CMK (cell line): ENCODE measurements at regions not wholly inside any gene's neighbourhood (a gene's known extent, or its start where the extent isn't known, plus 50 kb on each side); places are given as distances from the start of the nearest gene placed in this dataset.
"Not testable (repeated sequence)": the region's sequence is repeated elsewhere in the genome, so short reads cannot be mapped to it uniquely, and the experiment has no call there.

Experiments used
- DNase-seq: peaks from one replicate; pipeline ENCODE4 v3.0.0-alpha.2; 2010; ENCODE audit warnings: low read depth

DNA sequence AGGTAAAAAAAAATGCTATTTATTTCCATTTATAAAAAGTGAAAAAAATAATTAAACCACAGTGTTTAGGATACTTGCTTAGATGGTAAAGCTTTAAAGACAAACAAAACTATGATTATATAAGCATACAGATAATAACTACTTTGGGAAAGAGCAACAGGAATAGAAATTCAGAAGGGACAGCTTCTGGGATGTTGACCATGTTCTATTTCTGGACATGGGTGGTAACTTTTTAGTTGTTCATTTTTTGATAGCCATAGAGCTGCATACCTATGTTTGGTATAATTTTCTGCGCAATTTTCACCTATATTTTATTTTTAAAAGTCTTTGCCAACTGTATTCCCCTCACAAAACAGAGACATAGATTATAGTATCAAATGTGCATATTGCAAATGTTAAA lies 572.0 kb upstream of the NR2F2 start:
- DNase-seq: no peak

DNA sequence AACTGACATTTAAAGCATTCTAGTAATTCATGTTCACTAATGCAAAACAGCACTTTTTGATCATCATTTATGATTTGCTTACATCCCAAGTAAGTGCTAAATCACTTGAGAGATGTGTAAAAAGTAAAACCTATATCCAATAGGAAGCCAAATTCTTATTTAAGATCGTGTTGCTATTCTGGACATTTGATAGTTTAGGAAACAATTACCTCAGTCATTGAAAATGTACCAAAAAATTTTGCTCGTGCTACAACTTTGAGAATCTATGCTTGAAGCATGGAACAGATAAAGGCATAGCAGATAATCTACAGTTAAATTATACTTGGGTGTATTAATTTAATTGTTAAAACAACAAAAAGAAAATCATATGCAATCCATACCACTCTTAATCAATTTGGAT lies 571.6 kb upstream of the NR2F2 start:
- DNase-seq: no peak

DNA sequence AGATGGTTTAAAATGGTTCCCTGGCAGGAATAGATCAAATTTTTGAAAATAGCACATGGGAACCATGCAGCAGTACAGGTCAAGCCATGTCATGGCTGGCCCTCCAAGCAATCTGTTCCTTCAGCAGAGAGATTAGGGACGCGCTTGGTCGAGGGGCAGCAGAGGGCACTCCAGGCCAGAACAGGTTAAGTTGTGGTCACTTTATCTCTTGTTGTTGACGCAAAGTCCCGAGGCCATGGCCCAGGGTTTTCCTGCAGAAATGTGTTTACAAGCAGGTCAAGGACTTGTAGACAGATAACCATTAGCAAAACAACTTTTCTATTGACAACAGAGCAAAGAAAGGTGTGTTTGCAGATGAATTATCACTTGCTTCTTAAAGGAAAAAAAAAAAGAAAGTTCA lies 570.0 kb upstream of the NR2F2 start:
- DNase-seq: peak; percentile 37

DNA sequence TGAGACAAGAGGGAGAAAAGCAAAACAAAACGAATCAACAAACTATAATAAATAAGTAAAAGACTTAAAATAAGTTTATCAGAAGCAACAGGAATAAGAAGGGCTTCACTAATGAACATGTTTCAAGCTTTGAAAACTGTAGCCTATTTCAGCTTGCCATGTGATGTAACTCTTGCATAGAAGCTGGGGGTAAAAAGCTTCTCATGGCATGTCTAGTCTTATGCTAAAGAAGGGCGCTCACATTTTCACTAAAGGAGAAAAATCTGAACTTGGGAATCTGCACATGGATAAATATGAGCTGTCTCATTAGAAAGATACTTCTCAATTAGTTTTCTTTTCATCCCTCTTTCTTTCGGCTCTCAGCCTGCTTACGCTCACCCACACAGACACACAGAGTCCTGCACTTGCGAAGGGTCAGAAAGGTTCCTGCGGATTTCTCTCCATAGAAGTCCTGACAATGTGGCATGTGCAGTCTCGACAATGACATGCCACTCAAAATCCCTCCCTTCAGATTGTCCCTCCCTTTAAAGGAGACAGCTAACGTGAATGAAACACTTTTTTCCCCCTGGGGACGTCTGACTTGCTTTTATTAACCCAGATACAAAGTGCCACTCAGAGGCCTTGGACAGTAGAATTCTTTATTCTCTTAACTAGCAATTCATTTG lies 568.9 kb upstream of the NR2F2 start:
- no peak for DNase-seq

DNA sequence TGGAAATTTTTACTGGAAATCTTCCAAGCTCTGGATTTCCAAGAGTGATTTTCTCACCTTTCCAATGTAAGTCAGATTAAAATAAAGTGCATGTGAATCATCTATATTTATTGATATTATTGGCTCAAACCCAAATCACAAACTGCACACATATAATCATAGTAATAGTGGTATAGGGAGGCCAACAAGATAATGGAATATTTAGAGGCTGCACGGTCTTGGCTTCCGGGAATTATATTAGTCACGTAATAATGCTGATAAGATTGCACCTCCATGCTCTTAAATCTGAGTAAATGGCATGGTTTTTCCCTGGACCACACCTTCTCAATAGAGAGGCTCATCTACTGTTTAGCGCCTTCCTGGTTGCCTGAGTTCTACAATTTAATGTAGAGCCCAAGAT lies 567.1 kb upstream of the NR2F2 start:
- no peak for DNase-seq

DNA sequence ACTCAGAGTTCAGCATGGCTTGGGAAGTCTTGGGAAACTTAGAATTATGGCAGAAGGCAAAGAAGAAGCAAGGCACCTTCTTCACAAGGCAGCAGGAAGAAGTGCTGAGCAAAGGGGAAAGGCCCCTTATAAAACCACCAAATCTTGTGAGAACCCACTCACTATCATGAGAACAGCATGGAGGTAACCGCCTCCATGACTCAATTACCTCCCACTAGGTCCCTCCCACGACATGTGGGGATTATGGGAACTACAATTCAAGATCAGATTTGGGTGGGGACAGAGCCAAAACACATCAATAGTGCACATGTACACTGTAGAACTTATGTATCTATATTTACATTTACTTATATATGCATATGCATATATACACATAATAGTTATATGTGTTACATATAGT lies 565.3 kb upstream of the NR2F2 start:
- no peak for DNase-seq

DNA sequence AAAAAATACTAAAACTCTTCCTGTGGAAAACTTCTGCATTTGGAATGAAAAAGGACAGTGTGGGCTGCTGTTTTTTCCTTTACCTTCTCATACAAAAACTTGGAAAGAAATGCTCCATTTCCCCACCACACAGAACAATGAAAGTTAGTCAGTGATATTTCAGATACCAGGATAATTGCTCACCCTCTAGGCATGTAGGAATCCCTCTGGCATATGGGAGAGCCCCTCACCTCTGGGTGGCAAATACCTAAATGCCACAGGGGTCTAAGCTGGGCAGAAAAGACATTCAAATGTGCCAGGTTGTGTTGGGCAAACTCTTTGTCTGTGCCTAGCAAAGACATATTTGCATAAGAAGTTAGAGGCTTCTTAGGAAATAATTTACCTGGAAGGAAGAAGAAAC lies 560.3 kb upstream of the NR2F2 start:
- DNase-seq: no peak

DNA sequence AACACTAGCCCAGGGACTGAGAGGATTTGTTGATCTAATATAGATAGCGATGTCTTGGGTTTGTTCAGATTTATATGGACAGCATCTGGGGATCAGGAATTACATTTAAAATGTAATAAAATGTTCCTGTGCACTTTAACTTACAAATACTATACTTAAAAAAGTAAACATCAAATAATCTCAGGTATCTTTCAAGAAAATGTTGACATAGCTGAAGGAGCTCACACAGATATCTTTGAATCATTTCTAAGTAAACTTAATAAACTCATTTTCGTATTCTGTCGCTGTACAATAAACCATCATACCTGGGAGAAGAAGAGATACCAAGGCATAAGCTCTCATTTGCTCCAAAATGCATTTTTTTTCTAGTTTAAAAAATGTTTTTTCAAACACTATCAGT lies 557.5 kb upstream of the NR2F2 start:
- DNase-seq: no peak

DNA sequence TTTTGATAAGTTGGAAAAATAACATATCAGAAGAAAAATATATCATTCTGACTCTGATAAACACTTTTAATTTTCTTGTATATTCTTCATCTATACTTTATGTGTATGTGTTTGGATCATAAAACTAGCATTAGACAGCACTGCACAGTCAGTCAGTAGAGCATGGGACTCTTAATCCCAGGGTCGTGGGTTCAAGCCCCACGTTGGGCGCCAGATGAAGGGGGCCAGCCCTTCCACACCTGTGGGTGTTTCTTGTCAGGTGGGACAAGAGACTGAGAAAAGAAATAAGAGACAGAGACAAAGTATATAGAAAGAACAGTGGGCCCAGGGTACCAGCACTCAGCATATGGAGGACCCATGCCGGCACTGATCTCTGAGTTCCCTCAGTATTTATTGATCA lies 546.0 kb upstream of the NR2F2 start:
- no peak for DNase-seq

DNA sequence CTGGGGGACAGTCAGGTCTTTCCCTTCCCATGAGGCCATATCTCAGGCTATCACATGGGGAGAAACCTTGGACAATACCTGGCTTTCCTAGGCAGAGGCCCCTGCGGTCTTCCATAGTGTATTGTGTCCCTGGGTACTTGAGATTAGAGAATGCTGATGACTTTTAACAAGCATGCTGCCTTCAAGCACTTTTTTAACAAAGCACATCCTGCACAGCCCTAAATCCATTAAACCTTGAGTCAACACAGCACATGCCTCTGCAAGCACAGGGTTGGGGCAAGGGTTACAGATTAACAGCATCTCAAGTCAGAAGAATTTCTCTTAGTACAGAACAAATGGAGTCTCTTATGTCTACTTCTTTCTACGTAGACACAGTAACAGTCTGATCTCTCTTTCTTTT lies 545.2 kb upstream of the NR2F2 start:
- not testable (repeated sequence) for DNase-seq

DNA sequence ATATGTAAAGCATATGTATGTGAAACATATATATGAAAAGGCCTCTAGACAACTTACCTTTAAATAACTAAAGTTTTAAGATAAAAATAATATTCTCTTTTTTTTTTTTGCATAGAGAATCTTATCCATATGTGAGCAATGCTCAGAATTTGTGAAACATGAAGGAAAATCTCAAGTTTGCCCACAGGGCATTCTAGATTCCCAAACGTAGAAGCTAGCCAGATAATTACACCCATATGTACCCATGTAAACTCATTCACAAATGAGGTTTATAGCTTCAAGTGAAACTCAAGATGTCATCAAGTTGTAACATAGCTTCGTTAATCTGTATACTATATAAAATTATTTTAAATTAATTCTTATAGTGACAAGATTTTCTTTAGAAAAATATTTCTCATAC lies 537.3 kb upstream of the NR2F2 start:
- DNase-seq: no peak

DNA sequence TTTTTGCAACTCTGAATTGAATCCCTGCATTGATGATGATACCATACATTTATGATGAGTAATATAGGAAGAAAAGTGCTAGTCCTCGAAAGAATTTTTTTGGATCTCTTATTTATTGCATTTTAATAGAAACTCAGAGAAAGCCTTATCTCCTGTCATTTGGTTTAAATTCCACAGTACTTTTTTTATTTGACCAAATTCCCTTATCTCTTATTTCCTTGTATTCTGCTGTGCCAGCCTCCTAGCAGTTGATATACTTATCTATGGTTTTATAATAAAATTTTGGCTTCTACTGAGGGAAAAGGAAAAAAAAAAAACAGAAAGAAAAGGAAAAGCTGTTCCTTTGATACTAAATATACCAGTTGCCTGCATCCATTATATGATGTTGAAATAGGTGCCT lies 535.1 kb upstream of the NR2F2 start:
- DNase-seq: no peak

DNA sequence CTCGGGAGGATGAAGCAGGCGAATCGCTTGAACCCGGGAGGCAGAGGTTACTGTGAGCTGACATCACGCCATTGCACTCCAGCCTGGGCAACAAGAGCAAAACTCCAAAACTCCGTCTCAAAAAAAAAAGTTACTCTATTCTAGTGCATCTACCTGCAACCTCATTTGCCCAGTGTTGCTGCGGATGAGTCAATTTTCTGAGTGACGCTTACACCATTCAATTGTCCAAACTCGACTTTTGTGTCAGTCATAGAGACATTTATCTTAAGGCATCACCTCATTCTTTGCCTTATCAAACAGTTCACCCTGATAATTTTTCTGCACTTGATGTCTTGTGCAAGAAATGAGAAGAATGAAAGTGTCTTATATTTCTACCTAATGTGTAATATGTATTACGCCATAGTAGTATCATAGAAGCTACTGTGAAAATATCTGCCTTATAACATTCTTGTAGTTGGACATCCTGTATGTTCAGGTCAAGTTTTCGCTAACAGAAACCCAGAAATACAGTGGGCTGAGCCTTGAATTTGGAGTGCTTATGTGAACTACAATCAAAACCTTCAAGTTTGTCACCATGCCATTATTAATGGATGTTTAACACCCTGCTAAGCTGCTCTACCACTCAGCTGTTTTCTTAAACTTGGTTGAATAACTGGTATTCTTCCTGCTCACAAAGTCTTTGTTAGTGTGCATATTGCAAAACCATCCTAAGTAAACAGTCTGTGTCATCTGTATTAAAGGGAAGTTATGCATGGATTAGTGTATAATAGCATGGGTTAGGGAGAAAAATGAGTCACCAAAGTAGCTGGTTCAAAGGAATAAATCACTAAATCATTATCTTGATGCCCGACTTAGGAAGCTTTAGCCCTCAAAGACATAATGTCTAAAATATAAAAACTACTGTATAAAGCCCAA lies 531.0 kb upstream of the NR2F2 start:
- no peak for DNase-seq

DNA sequence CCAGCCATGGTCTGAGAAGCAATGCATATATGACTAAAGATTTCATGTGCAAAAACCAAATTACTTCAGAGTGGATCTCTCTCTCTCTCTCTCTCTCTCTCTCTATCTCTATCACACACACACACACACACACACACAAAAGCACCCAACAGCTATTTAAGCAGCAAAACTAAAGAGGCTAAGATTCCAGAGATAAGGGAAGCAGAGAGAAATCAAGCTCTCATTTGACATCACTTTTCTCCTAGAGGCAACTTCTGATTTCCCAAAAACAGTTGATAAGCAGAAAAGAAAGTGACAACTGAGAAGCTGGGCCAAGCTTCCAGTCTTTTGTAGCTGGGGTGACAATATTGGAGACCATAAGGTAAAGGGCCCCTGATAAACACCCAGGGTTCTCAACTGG lies 526.0 kb upstream of the NR2F2 start:
- no peak for DNase-seq

DNA sequence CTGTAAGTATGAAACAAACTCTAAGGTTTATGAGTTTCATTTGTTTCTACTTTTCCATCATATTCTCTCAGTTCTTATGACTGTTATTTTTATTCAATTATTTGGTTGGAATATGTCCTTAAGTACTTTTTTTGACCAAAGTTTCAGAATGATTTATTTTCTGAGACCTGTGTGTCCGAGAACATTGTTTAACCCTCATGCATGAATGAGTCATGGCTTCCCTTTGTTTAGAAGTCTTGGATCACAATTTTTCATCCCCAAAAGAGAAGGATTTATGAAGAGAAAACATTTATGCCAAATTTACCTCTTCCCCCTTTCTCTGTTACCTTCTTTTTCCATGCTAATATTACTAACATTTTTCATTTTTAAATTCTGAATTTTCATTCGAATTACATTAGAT lies 518.0 kb upstream of the NR2F2 start:
- DNase-seq: no peak

DNA sequence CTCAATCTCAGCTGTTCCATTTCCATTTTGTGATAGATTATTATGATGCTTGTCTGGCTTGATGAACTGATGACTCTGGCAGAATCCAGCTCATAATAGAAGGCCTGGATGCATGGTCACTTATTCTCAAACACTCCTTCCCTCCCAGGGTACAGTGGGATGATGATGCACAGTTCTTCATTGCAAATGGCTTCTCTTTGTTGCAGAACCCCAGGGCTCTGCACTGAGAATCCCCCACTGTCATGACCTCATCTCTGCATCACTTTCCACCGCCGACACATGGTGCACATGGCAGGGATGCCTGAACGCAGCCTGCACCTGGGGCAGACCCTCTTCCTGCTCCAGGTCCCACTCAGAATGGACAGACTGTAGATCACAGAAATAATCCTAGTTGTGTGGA lies 515.6 kb upstream of the NR2F2 start:
- no peak for DNase-seq

DNA sequence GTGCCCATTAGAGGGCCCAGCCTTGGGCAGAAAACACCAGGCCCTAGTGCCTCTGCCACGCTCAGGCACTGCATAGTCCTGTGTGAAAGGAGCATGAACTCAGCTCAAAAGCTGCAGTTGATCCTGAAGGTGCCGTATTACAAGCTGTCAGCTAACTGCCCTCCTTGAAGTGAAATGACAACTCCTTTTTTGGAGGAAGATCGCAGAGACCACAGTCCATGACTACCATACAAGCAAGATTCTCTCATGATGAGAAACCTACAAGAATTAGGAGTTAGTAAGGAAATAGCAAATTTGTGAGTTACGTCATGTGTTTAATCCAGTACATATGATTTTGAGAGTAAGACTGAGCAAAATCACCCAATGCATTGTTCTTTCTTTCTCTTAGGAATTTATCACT lies 513.9 kb upstream of the NR2F2 start:
- no peak for DNase-seq

DNA sequence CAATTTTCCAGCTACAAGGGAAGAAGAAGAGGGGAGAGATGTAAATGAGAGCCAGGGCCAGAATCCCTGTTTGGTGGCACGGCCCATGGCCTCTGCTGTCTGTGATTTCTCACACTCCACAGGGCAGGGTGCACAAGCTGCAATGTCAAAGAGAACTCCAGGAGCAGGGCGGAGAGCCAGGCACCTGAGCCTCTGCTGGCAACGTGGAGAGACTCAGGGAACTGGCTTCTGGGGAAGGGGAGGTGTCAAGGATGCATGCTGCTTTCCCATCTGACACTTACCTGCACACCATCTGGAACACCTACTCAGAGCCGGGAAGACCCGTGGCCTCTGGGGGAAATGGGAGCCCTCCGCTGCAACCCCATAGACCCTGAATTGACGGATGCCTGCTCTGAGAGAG lies 507.5 kb upstream of the NR2F2 start:
- no peak for DNase-seq

DNA sequence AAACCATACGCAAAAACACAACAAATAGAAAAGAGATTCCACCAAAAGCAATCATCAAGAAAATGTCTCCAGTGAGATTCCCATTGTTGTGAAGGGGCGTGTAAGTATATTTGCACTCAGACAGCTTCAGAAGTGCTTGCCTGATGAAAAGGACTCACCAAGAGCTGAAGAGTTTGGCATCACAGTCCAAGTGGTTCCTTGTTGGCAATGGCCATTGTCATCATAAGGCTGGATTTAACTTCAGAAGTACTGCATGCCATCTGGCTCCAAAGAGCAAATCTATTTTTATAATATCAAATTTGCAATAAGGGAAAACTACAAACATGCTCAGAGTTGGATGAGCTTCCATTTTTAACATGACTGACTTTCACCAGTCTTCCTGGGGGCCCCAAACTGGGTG lies 505.3 kb upstream of the NR2F2 start:
- DNase-seq: no peak

DNA sequence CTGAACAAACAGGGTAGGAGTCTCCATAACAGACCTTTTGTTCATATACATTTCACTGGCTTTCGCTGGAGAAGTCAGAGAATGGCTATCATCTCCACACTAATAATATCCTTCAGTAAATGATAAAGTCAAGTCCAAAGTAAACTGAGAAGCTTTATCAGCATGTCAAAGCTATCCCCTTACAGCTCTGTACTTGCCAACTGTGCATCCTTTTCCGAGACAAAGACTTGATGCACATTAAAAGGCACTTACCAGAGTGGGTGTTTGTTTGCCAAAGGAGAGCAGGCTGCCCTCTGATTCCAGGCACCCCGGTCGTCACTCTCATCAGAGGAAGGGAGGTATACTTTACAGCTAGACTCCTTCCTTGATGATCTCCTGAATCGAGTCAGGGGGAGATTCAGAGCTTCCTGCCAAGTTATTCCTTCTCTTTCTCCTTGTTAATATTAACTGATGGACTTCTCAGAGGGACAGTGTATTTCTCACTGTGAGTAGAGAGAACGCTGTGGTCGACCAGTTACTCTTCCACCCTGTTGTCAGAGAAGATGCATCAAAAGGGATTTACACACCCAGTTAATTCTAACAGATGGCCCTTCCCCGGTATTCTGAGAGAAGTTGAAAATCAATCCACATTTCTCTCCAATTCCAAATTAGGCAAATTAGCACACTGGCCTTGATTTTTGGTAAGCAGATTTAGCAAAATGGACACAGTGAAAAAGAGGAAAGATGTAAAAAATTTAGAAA lies 504.7 kb upstream of the NR2F2 start:
- no peak for DNase-seq

DNA sequence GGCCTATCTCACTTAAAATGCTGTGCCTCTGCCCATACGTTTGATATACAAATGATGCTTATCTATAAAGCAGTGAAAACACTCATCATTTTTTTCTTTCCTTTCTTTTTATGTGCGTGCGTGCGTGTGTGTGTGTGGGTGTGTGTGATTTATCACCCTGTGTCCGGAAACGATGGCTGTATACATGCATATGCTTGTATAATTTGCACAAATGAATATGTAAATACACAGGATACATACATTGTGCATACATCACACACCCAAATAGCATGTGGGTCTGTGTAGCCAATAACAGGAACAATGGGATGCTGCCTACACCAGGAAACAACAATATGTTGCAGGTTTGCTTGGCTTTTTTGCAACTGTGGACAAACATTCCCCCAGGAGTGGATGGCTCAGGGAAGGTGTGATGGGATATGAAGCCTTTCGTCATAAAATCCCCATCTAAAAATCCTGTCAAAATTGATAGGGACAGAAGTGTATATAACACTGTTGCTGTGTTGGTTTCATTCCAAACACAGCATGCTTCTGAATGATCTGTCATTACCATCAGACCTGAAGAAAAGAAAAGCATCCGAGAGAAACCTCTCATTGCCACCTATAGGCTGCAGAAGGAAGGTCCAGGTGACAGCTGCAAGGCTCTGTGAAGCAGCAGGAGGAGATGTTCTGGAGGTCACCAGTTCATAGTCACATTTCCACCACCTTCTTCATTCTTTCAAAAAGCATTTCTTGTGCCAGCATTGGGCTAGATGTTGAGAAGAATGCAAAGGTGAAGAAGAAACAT lies 503.9 kb upstream of the NR2F2 start:
- no peak for DNase-seq

DNA sequence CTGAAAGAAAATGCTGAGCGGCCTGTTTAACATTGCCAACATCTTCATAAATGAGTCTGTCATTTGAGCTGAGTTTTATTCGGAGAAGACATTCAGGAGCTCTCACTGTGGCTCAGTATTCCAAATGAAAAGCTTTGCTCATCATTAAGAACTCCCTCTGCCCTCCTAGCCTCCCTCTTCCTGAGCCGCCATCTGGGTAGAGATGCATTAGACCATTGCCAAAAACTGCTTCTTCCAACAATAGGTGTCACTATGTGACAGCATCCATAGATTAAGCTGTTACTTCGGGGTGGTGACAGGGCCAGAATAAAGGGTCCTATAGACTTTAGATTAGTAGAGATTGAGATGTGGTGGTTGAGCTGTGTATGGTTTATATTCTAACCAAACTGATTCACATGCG lies 501.4 kb upstream of the NR2F2 start:
- no peak for DNase-seq
